Endothelial cell of umbilical vein (primary cell): ENCODE measurements at regions not wholly inside any gene's neighbourhood (a gene's known extent, or its start where the extent isn't known, plus 50 kb on each side); places are given as distances from the start of the nearest gene placed in this dataset.

Experiments used
- BruUV-seq: library from RNA; stranded (reverse); fragments of 400-500 nt; replicated peaks from 2 replicates; lab custom pipeline; 2021; lab: Mats Ljungman, UMichigan
- CTCF ChIA-PET: fragments of 300-600, 350-600 bp; sonication (Branson Sonifier 250); formaldehyde crosslinking; loops from one replicate; lab custom pipeline; 2021; ENCODE audit warnings: antibody characterized with exemption, inconsistent platforms; lab: Charles Lee
- POLR2A ChIA-PET: fragments of 300-600, 350-600 bp; sonication (Branson Sonifier 250); formaldehyde crosslinking; loops from one replicate; lab custom pipeline; 2021; ENCODE audit warnings: antibody characterized with exemption, inconsistent platforms; lab: Charles Lee
- DNase-seq: peaks from one replicate; pipeline ENCODE4 v3.0.0-alpha.2; 2011; ENCODE audit warnings: low read depth, low spot score
- FAIRE-seq: peaks from 2 replicates; lab custom pipeline; 2011; peaks lifted over from hg19 to GRCh38; lab: Jason Lieb, UNC
- H2AFZ ChIP-seq: 2 replicates; pipeline ENCODE4 v1.6.0; 2012; ENCODE audit warnings: low read depth, low read length, control low read depth, inconsistent platforms
- H3K27ac ChIP-seq: 2 replicates; pipeline ENCODE4 v1.5.1; 2011; ENCODE audit warnings: low read depth, mild to moderate bottlenecking, control low read depth, low read length, moderate library complexity; ENCODE audit not compliant: insufficient read depth
- H3K27me3 ChIP-seq, 2 experiments: 2 replicates each; pipeline versions ENCODE4 v1.6.0 to v1.6.1; 2011; ENCODE audit warnings: low read length in 2 of 2, mixed read lengths in 1 of 2; ENCODE audit not compliant: control insufficient read depth in 2 of 2, insufficient read depth in 2 of 2
- H3K36me3 ChIP-seq, 2 experiments: 2 replicates in 1 of 2; 3 replicates in 1 of 2; pipeline ENCODE4 v1.5.1; 2011; ENCODE audit warnings: low read length in 2 of 2, mild to moderate bottlenecking in 1 of 2, moderate library complexity in 1 of 2; ENCODE audit not compliant: control insufficient read depth in 2 of 2, insufficient read depth in 2 of 2; ENCODE audit errors: extremely low read depth in 1 of 2
- H3K4me1 ChIP-seq: 3 replicates; pipeline ENCODE4 v1.5.1; 2011; ENCODE audit warnings: mild to moderate bottlenecking, low read length; ENCODE audit not compliant: control insufficient read depth, insufficient read depth; ENCODE audit errors: extremely low read depth
- H3K4me2 ChIP-seq: 2 replicates; pipeline ENCODE4 v1.6.1; 2011; ENCODE audit warnings: low read length, control low read depth, mixed read lengths; ENCODE audit not compliant: insufficient read depth
- H3K4me3 ChIP-seq, 3 experiments: fragments of 200-600 bp in 1 of 3; sonication (generic), shearing (Covaris generic) in 1 of 3; replicated peaks in 1 of 3; 2 replicates each; pipeline ENCODE4 v1.5.1; 2011 to 2016; ENCODE audit warnings: control low read depth in 3 of 3, low read length in 3 of 3, mild to moderate bottlenecking in 2 of 3, inconsistent platforms in 1 of 3, low read depth in 1 of 3, moderate library complexity in 1 of 3; ENCODE audit not compliant: insufficient read depth in 1 of 3
- H3K79me2 ChIP-seq: 2 replicates; pipeline ENCODE4 v1.6.0; 2012; ENCODE audit warnings: low read length, inconsistent platforms; ENCODE audit not compliant: control insufficient read depth, insufficient read depth
- H3K9ac ChIP-seq: replicated peaks from 2 replicates; pipeline ENCODE3; 2011; ENCODE audit warnings: low read length, control low read depth; ENCODE audit not compliant: insufficient read depth; ENCODE audit errors: extremely low read depth
- H3K9me1 ChIP-seq: replicated peaks from 3 replicates; pipeline ENCODE4 v1.6.0; 2011; ENCODE audit warnings: mild to moderate bottlenecking, low read length; ENCODE audit not compliant: control insufficient read depth, insufficient read depth; ENCODE audit errors: extremely low read depth
- H3K9me3 ChIP-seq: replicated peaks from 2 replicates; pipeline ENCODE4 v1.5.1; 2012; ENCODE audit warnings: low read length, inconsistent platforms; ENCODE audit not compliant: control insufficient read depth, insufficient read depth
- H4K20me1 ChIP-seq: replicated peaks from 2 replicates; pipeline ENCODE3; 2011; ENCODE audit warnings: mild to moderate bottlenecking, low read length; ENCODE audit not compliant: control insufficient read depth, insufficient read depth; ENCODE audit errors: extremely low read depth
- CTCF ChIP-seq, 2 donors: IDR thresholded peaks; 1 replicate in 1 of 2; 2 replicates in 1 of 2; pipeline ENCODE4 v1.5.1; 2011; ENCODE audit warnings: low read length in 2 of 2, mild to moderate bottlenecking in 2 of 2, moderate library complexity in 2 of 2, control low read depth in 1 of 2, inconsistent platforms in 1 of 2, low read depth in 1 of 2; ENCODE audit not compliant: insufficient read depth in 1 of 2; ENCODE audit errors: extremely low read depth in 1 of 2
- FOS ChIP-seq: IDR thresholded peaks from 2 replicates; pipeline ENCODE4 v1.6.1; 2011; ENCODE audit warnings: mild to moderate bottlenecking, low read length, moderate library complexity, borderline replicate concordance; ENCODE audit not compliant: insufficient read depth
- GATA2 ChIP-seq: IDR thresholded peaks from 2 replicates; pipeline ENCODE4 v1.7.0; 2011; ENCODE audit warnings: low read depth, mild to moderate bottlenecking, moderate library complexity, mixed read lengths, low read length; ENCODE audit not compliant: insufficient read length, insufficient read depth
- JUN ChIP-seq: IDR thresholded peaks from 2 replicates; pipeline ENCODE4 v1.6.1; 2011; ENCODE audit warnings: borderline replicate concordance, low read depth; ENCODE audit not compliant: insufficient read length, insufficient read depth
- MYC ChIP-seq: IDR thresholded peaks from one replicate; pipeline ENCODE4 v1.6.1; 2011; ENCODE audit warnings: mild to moderate bottlenecking, low read depth, low read length
- POLR2A ChIP-seq: IDR thresholded peaks from 2 replicates; pipeline ENCODE4 v1.6.1; 2012; ENCODE audit warnings: low read depth, mild to moderate bottlenecking, control low read depth, low read length
- POLR2AphosphoS5 ChIP-seq: IDR thresholded peaks from 2 replicates; pipeline ENCODE4 v1.6.1; 2012; ENCODE audit warnings: low read depth, mild to moderate bottlenecking, control low read depth, low read length, moderate library complexity; ENCODE audit not compliant: insufficient read depth
- dilution Hi-C: fragments of 300-500 bp; cut with MboI; formaldehyde crosslinking; loops from one replicate; pipeline ENCODE4 v1.15.0; 2019; ENCODE audit warnings: low sequenced_read_pairs; ENCODE audit not compliant: extremely low pct_ligation_motif_present
- intact Hi-C: fragments of 100-400 bp; cut with micrococcal nuclease; formaldehyde crosslinking; loops from one replicate; pipeline ENCODE4 v1.10.0; 2022
- TF ChIP-seq, protein P1 (sequence below): IDR thresholded peaks from 2 replicates; pipeline ENCODE4 v1.6.1; 2011; ENCODE audit not compliant: insufficient read depth, insufficient read length

DNA sequence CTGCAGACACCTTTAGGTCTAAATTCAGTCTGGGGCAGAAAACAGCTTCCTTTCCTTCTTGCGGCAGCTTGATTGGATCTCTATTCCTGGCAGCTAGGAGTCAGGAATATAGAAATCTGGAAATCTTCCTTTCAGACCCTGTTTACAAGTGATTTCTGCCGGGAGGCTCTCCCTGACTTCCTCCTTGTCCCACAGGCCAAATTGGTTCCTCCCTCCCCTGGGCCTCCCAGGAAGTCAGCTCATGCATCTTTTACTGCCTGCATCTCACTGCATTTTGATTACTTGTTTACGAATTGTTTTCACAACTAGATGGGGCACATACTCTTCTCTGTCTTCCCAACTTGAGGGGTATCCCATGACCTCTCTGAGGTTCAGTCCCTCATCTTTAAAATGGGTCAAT is 206.3 kb downstream of the MAF start:
- POLR2A ChIA-PET, result no interaction called here
- H3K36me3 ChIP-seq, result no peaks in the 10 kb centered on the region
- H4K20me1 ChIP-seq, result no peaks in the 10 kb centered on the region
- no peaks in the 10 kb centered on the region for H3K27me3 ChIP-seq
- TF ChIP-seq GATA2 (no peak), CTCF (IDR thresholded peaks at IDR 0.05; ENCODE audit: extremely low read depth in 1 of 2, insufficient read depth in 1 of 2, low read depth in 1 of 2, low read length in 2 of 2) (no peak), POLR2AphosphoS5 (no peak), MYC (no peak), POLR2A (no peak), FOS (no peak), JUN (no peak)
- TF ChIP-seq, protein P1, sequence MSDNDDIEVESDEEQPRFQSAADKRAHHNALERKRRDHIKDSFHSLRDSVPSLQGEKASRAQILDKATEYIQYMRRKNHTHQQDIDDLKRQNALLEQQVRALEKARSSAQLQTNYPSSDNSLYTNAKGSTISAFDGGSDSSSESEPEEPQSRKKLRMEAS, result no peak
- H3K9ac ChIP-seq, result no peak overlapping the region
- DNase-seq (no peak), FAIRE-seq (no peak)
- dilution Hi-C loops (no loop called here), intact Hi-C loops (no loop called here)
- no peak overlapping the region for H3K4me2 ChIP-seq
- H3K27ac ChIP-seq, result no peak overlapping the region
- no peaks in the 10 kb centered on the region for H3K79me2 ChIP-seq
- H3K9me1 ChIP-seq, result no peaks in the 10 kb centered on the region
- peaks cover 4% of the 10 kb centered on the region for H3K9me3 ChIP-seq
- CTCF ChIA-PET, result no interaction called here
- no TSS peak for BruUV-seq
- H2AFZ ChIP-seq, result no peak overlapping the region
- no peaks in the 10 kb centered on the region for H3K4me1 ChIP-seq
- H3K4me3 ChIP-seq, result no peak overlapping the region
